ENCODE measurements at regions not wholly inside any gene's neighbourhood (a gene's known extent, or its start where the extent isn't known, plus 50 kb on each side); places are given as distances from the start of the nearest gene placed in this dataset.

- no peak for DNase-seq (ENCODE audit: low spot score)
- no peaks in the 10 kb centered on the region for H3K36me3 Mint-ChIP-seq (ENCODE audit: low read depth, unreplicated experiment)
- no peaks in the 10 kb centered on the region for H3K27me3 Mint-ChIP-seq (ENCODE audit: unreplicated experiment)
- H3K27ac Mint-ChIP-seq (ENCODE audit: unreplicated experiment) = no peak overlapping the region
- H3K4me3 Mint-ChIP-seq (ENCODE audit: unreplicated experiment) = no peak overlapping the region
- H3K9me3 Mint-ChIP-seq (ENCODE audit: unreplicated experiment) = no peaks in the 10 kb centered on the region
- TF ChIP-seq CTCF (IDR thresholded peaks at IDR 0.05; ENCODE audit: unreplicated experiment) = no peak
- no peaks in the 10 kb centered on the region for H3K4me1 Mint-ChIP-seq (ENCODE audit: unreplicated experiment)
Observed at GRCh38 chr6:119511024-119511423, 161.5 kb upstream of the MAN1A1 start.

GRCh38 chr6:119510246-119510645 lies 160.7 kb upstream of the MAN1A1 start:
- Mint-ChIP-seq H3K27ac (ENCODE audit: unreplicated experiment) (no peak overlapping the region), H3K27me3 (ENCODE audit: unreplicated experiment) (no peaks in the 10 kb centered on the region), H3K9me3 (ENCODE audit: unreplicated experiment) (no peaks in the 10 kb centered on the region), H3K36me3 (ENCODE audit: low read depth, unreplicated experiment) (no peaks in the 10 kb centered on the region), H3K4me1 (ENCODE audit: unreplicated experiment) (no peaks in the 10 kb centered on the region), H3K4me3 (ENCODE audit: unreplicated experiment) (no peak overlapping the region)
- no peak for DNase-seq (ENCODE audit: low spot score)
- TF ChIP-seq CTCF (IDR thresholded peaks at IDR 0.05; ENCODE audit: unreplicated experiment) = no peak

GRCh38 chr6:119506631-119507174 lies 157.1 kb upstream of the MAN1A1 start:
- H3K9me3 Mint-ChIP-seq (ENCODE audit: unreplicated experiment) = no peaks in the 10 kb centered on the region
- H3K4me3 Mint-ChIP-seq (ENCODE audit: unreplicated experiment) = no peak overlapping the region
- DNase-seq (ENCODE audit: low spot score) = no peak
- no peak for TF ChIP-seq CTCF (IDR thresholded peaks at IDR 0.05; ENCODE audit: unreplicated experiment)
- H3K4me1 Mint-ChIP-seq (ENCODE audit: unreplicated experiment) = peaks cover 6% of the 10 kb centered on the region
- no peaks in the 10 kb centered on the region for H3K27me3 Mint-ChIP-seq (ENCODE audit: unreplicated experiment)
- H3K36me3 Mint-ChIP-seq (ENCODE audit: low read depth, unreplicated experiment) = no peaks in the 10 kb centered on the region
- no peak overlapping the region for H3K27ac Mint-ChIP-seq (ENCODE audit: unreplicated experiment)

- no peak for TF ChIP-seq CTCF (IDR thresholded peaks at IDR 0.05; ENCODE audit: unreplicated experiment)
- no peak overlapping the region for H3K27ac Mint-ChIP-seq (ENCODE audit: unreplicated experiment)
- H3K27me3 Mint-ChIP-seq (ENCODE audit: unreplicated experiment) = no peaks in the 10 kb centered on the region
- H3K9me3 Mint-ChIP-seq (ENCODE audit: unreplicated experiment) = no peaks in the 10 kb centered on the region
- no peaks in the 10 kb centered on the region for H3K36me3 Mint-ChIP-seq (ENCODE audit: low read depth, unreplicated experiment)
- H3K4me1 Mint-ChIP-seq (ENCODE audit: unreplicated experiment) = peaks cover 6% of the 10 kb centered on the region
- no peak overlapping the region for H3K4me3 Mint-ChIP-seq (ENCODE audit: unreplicated experiment)
- no peak for DNase-seq (ENCODE audit: low spot score)
Observed at GRCh38 chr6:119501798-119502483, 152.4 kb upstream of the MAN1A1 start.

GRCh38 chr6:119499797-119500196 lies 150.2 kb upstream of the MAN1A1 start:
- H3K36me3 Mint-ChIP-seq (ENCODE audit: low read depth, unreplicated experiment) = no peaks in the 10 kb centered on the region
- no peaks in the 10 kb centered on the region for H3K9me3 Mint-ChIP-seq (ENCODE audit: unreplicated experiment)
- DNase-seq (ENCODE audit: low spot score) = no peak
- no peaks in the 10 kb centered on the region for H3K27me3 Mint-ChIP-seq (ENCODE audit: unreplicated experiment)
- no peak for TF ChIP-seq CTCF (IDR thresholded peaks at IDR 0.05; ENCODE audit: unreplicated experiment)
- H3K4me1 Mint-ChIP-seq (ENCODE audit: unreplicated experiment) = peaks cover 6% of the 10 kb centered on the region
- no peak overlapping the region for H3K4me3 Mint-ChIP-seq (ENCODE audit: unreplicated experiment)
- no peak overlapping the region for H3K27ac Mint-ChIP-seq (ENCODE audit: unreplicated experiment)

Data from endothelial cell (in vitro differentiated cells).